ENCODE measurements at regions not wholly inside any gene's neighbourhood (a gene's known extent, or its start where the extent isn't known, plus 50 kb on each side); places are given as distances from the start of the nearest gene placed in this dataset.
"Not testable (repeated sequence)": the region's sequence is repeated elsewhere in the genome, so short reads cannot be mapped to it uniquely, and the experiment has no call there.

GRCh38 chr18:57953883-57954282 is 90.1 kb upstream of the NEDD4L start:
- TF ChIP-seq EZH2phosphoT487 (IDR thresholded peaks at IDR 0.05; ENCODE audit: insufficient read depth, low read depth) (no peak), EZH2 (IDR thresholded peaks at IDR 0.05; ENCODE audit: insufficient read depth, poor library complexity, severe bottlenecking) (no peak)
- WGBS, 2 experiments (ENCODE audit: low coverage in 1 of 2, low lambda C conversion rate in 2 of 2, missing lambda C conversion rate in 2 of 2) = 61 to 63% methylated on average over 5 of the region's 5 CpGs
- in situ Hi-C loops (cut with MboI) = loop anchor here (10.0 kb wide), 1 partner anchor 171 kb away; no protein-coding TSS in a partner anchor

GRCh38 chr18:57951999-57952774 is 91.8 kb upstream of the NEDD4L start:
- Histone ChIP-seq H3K9me3 (ENCODE audit: low read depth) (no peaks in the 10 kb centered on the region), H3K9me2 (ENCODE audit: insufficient read depth) (no peaks in the 10 kb centered on the region), H3K4me1 (ENCODE audit: insufficient read depth) (no peaks in the 10 kb centered on the region), H3K36me3 (ENCODE audit: low read depth) (no peaks in the 10 kb centered on the region), H4K20me1 (ENCODE audit: insufficient read depth) (no peaks in the 10 kb centered on the region), H3K4me3 (no peak overlapping the region), H3K27me3 (replicated peaks; ENCODE audit: insufficient read depth) (peaks cover 30% of the 10 kb centered on the region), H2AFZ (no peak overlapping the region), H3K27ac (no peak overlapping the region), H3K79me2 (ENCODE audit: insufficient read depth) (no peaks in the 10 kb centered on the region), H3K9ac (no peak overlapping the region), H3K4me2 (ENCODE audit: unreplicated experiment) (no peak overlapping the region), H3F3A (ENCODE audit: insufficient read depth) (no peaks in the 10 kb centered on the region)
- TF ChIP-seq EZH2 (IDR thresholded peaks at IDR 0.05; ENCODE audit: insufficient read depth, poor library complexity, severe bottlenecking) = no peak
- no peak for TF ChIP-seq EZH2phosphoT487 (IDR thresholded peaks at IDR 0.05; ENCODE audit: insufficient read depth, low read depth)
- WGBS, 2 experiments (ENCODE audit: low coverage in 1 of 2, low lambda C conversion rate in 2 of 2, missing lambda C conversion rate in 2 of 2) = 64% methylated on average over 10 of the region's 10 CpGs
- DNase-seq = no peak
- in situ Hi-C loops (cut with MboI) = loop anchor here (10.0 kb wide), 1 partner anchor 173 kb away; no protein-coding TSS in a partner anchor

More at GRCh38 chr18:57953883-57954282, 90.1 kb upstream of the NEDD4L start:
- Histone ChIP-seq H3K4me3 (no peak overlapping the region), H3K36me3 (ENCODE audit: low read depth) (no peaks in the 10 kb centered on the region), H4K20me1 (ENCODE audit: insufficient read depth) (no peaks in the 10 kb centered on the region), H2AFZ (no peak overlapping the region), H3K27ac (no peak overlapping the region), H3K9me3 (ENCODE audit: low read depth) (no peaks in the 10 kb centered on the region), H3K9me2 (ENCODE audit: insufficient read depth) (no peaks in the 10 kb centered on the region), H3K27me3 (replicated peaks; ENCODE audit: insufficient read depth) (peaks cover 39% of the 10 kb centered on the region), H3F3A (ENCODE audit: insufficient read depth) (no peaks in the 10 kb centered on the region), H3K4me1 (ENCODE audit: insufficient read depth) (no peaks in the 10 kb centered on the region), H3K9ac (no peak overlapping the region), H3K79me2 (ENCODE audit: insufficient read depth) (no peaks in the 10 kb centered on the region), H3K4me2 (ENCODE audit: unreplicated experiment) (no peak overlapping the region)
- no peak for DNase-seq

- 81% methylated on average over 8 of the region's 8 CpGs for WGBS, 2 experiments (ENCODE audit: low coverage in 1 of 2, low lambda C conversion rate in 2 of 2, missing lambda C conversion rate in 2 of 2)
- Histone ChIP-seq H3K9me2 (ENCODE audit: insufficient read depth) (no peaks in the 10 kb centered on the region), H4K20me1 (ENCODE audit: insufficient read depth) (no peaks in the 10 kb centered on the region), H3K4me2 (ENCODE audit: unreplicated experiment) (no peak overlapping the region), H3K4me1 (ENCODE audit: insufficient read depth) (no peaks in the 10 kb centered on the region), H3K79me2 (ENCODE audit: insufficient read depth) (no peaks in the 10 kb centered on the region), H3K27me3 (replicated peaks; ENCODE audit: insufficient read depth) (peaks cover 26% of the 10 kb centered on the region), H3K9me3 (ENCODE audit: low read depth) (no peaks in the 10 kb centered on the region), H3K36me3 (ENCODE audit: low read depth) (no peaks in the 10 kb centered on the region), H2AFZ (no peak overlapping the region), H3K27ac (no peak overlapping the region), H3F3A (ENCODE audit: insufficient read depth) (no peaks in the 10 kb centered on the region), H3K9ac (no peak overlapping the region), H3K4me3 (no peak overlapping the region)
- no peak for TF ChIP-seq EZH2phosphoT487 (IDR thresholded peaks at IDR 0.05; ENCODE audit: insufficient read depth, low read depth)
- no peak for TF ChIP-seq EZH2 (IDR thresholded peaks at IDR 0.05; ENCODE audit: insufficient read depth, poor library complexity, severe bottlenecking)
- no peak for DNase-seq
- in situ Hi-C loops (cut with MboI) = loop anchor here (10.0 kb wide), 1 partner anchor 174 kb away; no protein-coding TSS in a partner anchor
Observed at GRCh38 chr18:57951117-57951796, 92.8 kb upstream of the NEDD4L start.

- no peak overlapping the region for H3K9ac ChIP-seq
- H3K4me1 ChIP-seq (ENCODE audit: insufficient read depth) = no peaks in the 10 kb centered on the region
- DNase-seq = no peak
- no peaks in the 10 kb centered on the region for H3K79me2 ChIP-seq (ENCODE audit: insufficient read depth)
- in situ Hi-C loops (cut with MboI) = loop anchor here (10.0 kb wide), 1 partner anchor 174 kb away; no protein-coding TSS in a partner anchor
- H2AFZ ChIP-seq = no peak overlapping the region
- no peak overlapping the region for H3K4me3 ChIP-seq
- H3F3A ChIP-seq (ENCODE audit: insufficient read depth) = no peaks in the 10 kb centered on the region
- no peaks in the 10 kb centered on the region for H3K9me3 ChIP-seq (ENCODE audit: low read depth)
- no peaks in the 10 kb centered on the region for H3K9me2 ChIP-seq (ENCODE audit: insufficient read depth)
- WGBS, 2 experiments (ENCODE audit: low coverage in 1 of 2, low lambda C conversion rate in 2 of 2, missing lambda C conversion rate in 2 of 2) = 88 to 95% methylated on average over 2 of the region's 2 CpGs
- no peak overlapping the region for H3K27ac ChIP-seq
- H4K20me1 ChIP-seq (ENCODE audit: insufficient read depth) = no peaks in the 10 kb centered on the region
- TF ChIP-seq EZH2phosphoT487 (IDR thresholded peaks at IDR 0.05; ENCODE audit: insufficient read depth, low read depth) (no peak), EZH2 (IDR thresholded peaks at IDR 0.05; ENCODE audit: insufficient read depth, poor library complexity, severe bottlenecking) (no peak)
- peaks cover 19% of the 10 kb centered on the region; the same call in 1 of the 2 replicates for H3K27me3 ChIP-seq (replicated peaks; ENCODE audit: insufficient read depth)
- H3K36me3 ChIP-seq (ENCODE audit: low read depth) = no peaks in the 10 kb centered on the region
- no peak overlapping the region for H3K4me2 ChIP-seq (ENCODE audit: unreplicated experiment)
Observed at GRCh38 chr18:57950542-57950941, 93.5 kb upstream of the NEDD4L start.

GRCh38 chr18:57949335-57949734 is 94.7 kb upstream of the NEDD4L start:
- H3K4me1 ChIP-seq (ENCODE audit: insufficient read depth); H3K4me2 ChIP-seq (ENCODE audit: unreplicated experiment); DNase-seq; H3K27ac ChIP-seq; H3K4me3 ChIP-seq; H2AFZ ChIP-seq; H3K9me3 ChIP-seq (ENCODE audit: low read depth); H3K9me2 ChIP-seq (ENCODE audit: insufficient read depth); H3F3A ChIP-seq (ENCODE audit: insufficient read depth); H3K9ac ChIP-seq; in situ Hi-C loops (cut with MboI); H3K79me2 ChIP-seq (ENCODE audit: insufficient read depth); H4K20me1 ChIP-seq (ENCODE audit: insufficient read depth); H3K36me3 ChIP-seq (ENCODE audit: low read depth): not testable (repeated sequence)
- peaks cover 15% of the 10 kb centered on the region; the same call in 1 of the 2 replicates for H3K27me3 ChIP-seq (replicated peaks; ENCODE audit: insufficient read depth)
- 73 to 81% methylated on average over 7 of the region's 7 CpGs for WGBS, 2 experiments (ENCODE audit: low coverage in 1 of 2, low lambda C conversion rate in 2 of 2, missing lambda C conversion rate in 2 of 2)

Measured in GM23248 (cell line).